ENCODE measurements at regions not wholly inside any gene's neighbourhood (a gene's known extent, or its start where the extent isn't known, plus 50 kb on each side); places are given as distances from the start of the nearest gene placed in this dataset.

- TF ChIP-seq CTCF (IDR thresholded peaks at IDR 0.05) = no peak
- DNase-seq (ENCODE audit: low spot score) (no peak), ATAC-seq (ENCODE audit: low FRiP score) (no peak)
These were observed 112.5 kb downstream of the ASB7 start for GRCh38 chr15:100714749-100715342.

GRCh38 chr15:100715571-100716455 is 113.4 kb downstream of the ASB7 start:
- ATAC-seq (ENCODE audit: low FRiP score) = no peak
- no peak for TF ChIP-seq CTCF (IDR thresholded peaks at IDR 0.05)
- no peak for DNase-seq (ENCODE audit: low spot score)

- ATAC-seq (ENCODE audit: low FRiP score) (no peak), DNase-seq (ENCODE audit: low spot score) (no peak)
- no peak for TF ChIP-seq CTCF (IDR thresholded peaks at IDR 0.05)
These were observed 114.2 kb downstream of the ASB7 start for GRCh38 chr15:100716456-100717085.

GRCh38 chr15:100717596-100717995 is 115.2 kb downstream of the ASB7 start:
- ATAC-seq (ENCODE audit: low FRiP score) (no peak), DNase-seq (ENCODE audit: low spot score) (no peak)
- TF ChIP-seq CTCF (IDR thresholded peaks at IDR 0.05) = no peak

- no peak for DNase-seq (ENCODE audit: low spot score)
- TF ChIP-seq CTCF (IDR thresholded peaks at IDR 0.05) = no peak
- ATAC-seq (ENCODE audit: low FRiP score) = no peak
These were observed 115.9 kb downstream of the ASB7 start for GRCh38 chr15:100718075-100718980.

GRCh38 chr15:100720406-100720967 is 118.1 kb downstream of the ASB7 start:
- no peak for TF ChIP-seq CTCF (IDR thresholded peaks at IDR 0.05)
- no peak for ATAC-seq (ENCODE audit: low FRiP score)
- no peak for DNase-seq (ENCODE audit: low spot score)
